ENCODE measurements at regions not wholly inside any gene's neighbourhood (a gene's known extent, or its start where the extent isn't known, plus 50 kb on each side); places are given as distances from the start of the nearest gene placed in this dataset.

DNA sequence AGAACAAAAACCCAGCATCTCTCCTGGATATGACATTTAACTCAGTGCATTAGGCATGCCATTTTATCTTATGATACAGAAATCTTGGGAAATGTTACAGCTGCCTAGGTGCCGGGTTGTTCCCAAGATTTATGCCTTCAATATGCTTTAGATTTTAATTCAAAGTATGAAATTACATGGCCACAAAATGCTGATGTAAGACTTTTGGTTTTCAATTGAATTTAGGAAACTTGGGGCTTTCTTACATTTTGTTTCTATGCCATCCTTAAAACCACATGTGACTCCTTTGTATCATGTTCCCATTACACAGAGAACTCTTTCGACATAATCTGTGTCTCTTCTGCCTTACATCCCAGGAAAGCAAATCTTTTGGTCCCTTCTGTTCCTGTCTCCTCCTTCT lies 83.9 kb downstream of the CCNA1 start:
- Histone ChIP-seq H3K36me3 (ENCODE audit: control insufficient read depth in 2 of 2, extremely low read depth in 1 of 2, insufficient read depth in 2 of 2, low read length in 2 of 2) (no peaks in the 10 kb centered on the region), H3K79me2 (ENCODE audit: control insufficient read depth, insufficient read depth, low read length) (no peaks in the 10 kb centered on the region), H3K4me2 (ENCODE audit: insufficient read depth, low read length) (no peak overlapping the region), H3K27me3 (ENCODE audit: control insufficient read depth in 2 of 2, insufficient read depth in 2 of 2, low read length in 2 of 2) (peaks cover 0 to 3% of the 10 kb centered on the region in 2 experiments), H3K9me3 (replicated peaks; ENCODE audit: control insufficient read depth, insufficient read depth, low read length) (no peaks in the 10 kb centered on the region), H3K27ac (ENCODE audit: insufficient read depth, low read depth, low read length) (no peak overlapping the region), H3K4me1 (ENCODE audit: control insufficient read depth, extremely low read depth, insufficient read depth, low read length) (no peaks in the 10 kb centered on the region), H3K9ac (replicated peaks; ENCODE audit: extremely low read depth, insufficient read depth, low read length) (no peak overlapping the region), H3K9me1 (replicated peaks; ENCODE audit: control insufficient read depth, extremely low read depth, insufficient read depth, low read length) (no peaks in the 10 kb centered on the region), H3K4me3 (replicated peaks in 1 of 3; ENCODE audit: insufficient read depth in 1 of 3, low read depth in 1 of 3, low read length in 3 of 3) (no peak overlapping the region), H2AFZ (ENCODE audit: low read depth, low read length) (no peak overlapping the region), H4K20me1 (replicated peaks; ENCODE audit: control insufficient read depth, extremely low read depth, insufficient read depth, low read length) (no peaks in the 10 kb centered on the region)
- intact Hi-C loops (cut with micrococcal nuclease) (no loop called here), dilution Hi-C loops (cut with MboI; ENCODE audit: extremely low pct_ligation_motif_present, low sequenced_read_pairs) (no loop called here)
- POLR2A ChIA-PET, result no interaction called here
- CTCF ChIA-PET, result no interaction called here
- FAIRE-seq (no peak), DNase-seq (ENCODE audit: low read depth, low spot score) (no peak)
- TF ChIP-seq JUN (IDR thresholded peaks at IDR 0.05; ENCODE audit: borderline replicate concordance, insufficient read depth, insufficient read length, low read depth) (no peak), POLR2A (IDR thresholded peaks at IDR 0.05; ENCODE audit: low read depth, low read length) (no peak), EZH2 (IDR thresholded peaks at IDR 0.05; ENCODE audit: borderline replicate concordance, low read depth, low read length, severe bottlenecking) (no peak), GATA2 (IDR thresholded peaks at IDR 0.05; ENCODE audit: insufficient read depth, insufficient read length, low read depth, low read length) (no peak), MYC (IDR thresholded peaks at IDR 0.05; ENCODE audit: low read depth, low read length) (no peak), CTCF (IDR thresholded peaks at IDR 0.05; ENCODE audit: extremely low read depth in 1 of 2, insufficient read depth in 1 of 2, low read depth in 1 of 2, low read length in 2 of 2) (no peak), FOS (IDR thresholded peaks at IDR 0.05; ENCODE audit: borderline replicate concordance, insufficient read depth, low read length) (no peak), POLR2AphosphoS5 (IDR thresholded peaks at IDR 0.05; ENCODE audit: insufficient read depth, low read depth, low read length) (no peak)
- TF ChIP-seq, protein P1, sequence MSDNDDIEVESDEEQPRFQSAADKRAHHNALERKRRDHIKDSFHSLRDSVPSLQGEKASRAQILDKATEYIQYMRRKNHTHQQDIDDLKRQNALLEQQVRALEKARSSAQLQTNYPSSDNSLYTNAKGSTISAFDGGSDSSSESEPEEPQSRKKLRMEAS (IDR thresholded peaks at IDR 0.05; ENCODE audit: insufficient read depth, insufficient read length), result no peak
- no TSS peak for BruUV-seq (replicated peaks)
